ENCODE measurements at regions not wholly inside any gene's neighbourhood (a gene's known extent, or its start where the extent isn't known, plus 50 kb on each side); places are given as distances from the start of the nearest gene placed in this dataset.

DNA sequence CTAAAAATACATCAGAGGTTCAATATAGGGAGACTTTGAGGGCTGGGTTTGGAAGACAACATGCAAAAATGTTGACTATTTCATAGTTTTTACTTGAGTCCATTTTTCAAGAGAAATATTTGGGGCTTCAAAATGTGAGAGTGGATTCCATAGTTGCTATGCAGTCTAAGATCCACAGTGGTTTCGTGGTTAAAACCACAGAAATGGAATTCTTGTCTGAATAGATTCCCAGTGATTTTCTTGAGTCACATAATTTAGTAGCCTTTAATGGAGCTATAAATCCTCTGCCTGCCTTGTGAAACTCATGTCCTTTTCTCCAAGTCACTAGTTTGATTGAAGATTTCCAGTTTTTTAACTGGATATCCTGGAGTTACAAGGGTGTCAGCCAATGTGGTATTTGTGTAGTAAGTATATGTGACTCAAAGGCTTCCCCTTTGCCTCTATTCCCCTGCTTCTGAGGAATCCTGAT lies 94.7 kb upstream of the RBMS3 start:
- TF ChIP-seq MYC (IDR thresholded peaks at IDR 0.05; ENCODE audit: low read depth, low read length) = no peak
- no peak for TF ChIP-seq POLR2A (IDR thresholded peaks at IDR 0.05; ENCODE audit: extremely low read depth, insufficient read length)
- TF ChIP-seq, protein P1, sequence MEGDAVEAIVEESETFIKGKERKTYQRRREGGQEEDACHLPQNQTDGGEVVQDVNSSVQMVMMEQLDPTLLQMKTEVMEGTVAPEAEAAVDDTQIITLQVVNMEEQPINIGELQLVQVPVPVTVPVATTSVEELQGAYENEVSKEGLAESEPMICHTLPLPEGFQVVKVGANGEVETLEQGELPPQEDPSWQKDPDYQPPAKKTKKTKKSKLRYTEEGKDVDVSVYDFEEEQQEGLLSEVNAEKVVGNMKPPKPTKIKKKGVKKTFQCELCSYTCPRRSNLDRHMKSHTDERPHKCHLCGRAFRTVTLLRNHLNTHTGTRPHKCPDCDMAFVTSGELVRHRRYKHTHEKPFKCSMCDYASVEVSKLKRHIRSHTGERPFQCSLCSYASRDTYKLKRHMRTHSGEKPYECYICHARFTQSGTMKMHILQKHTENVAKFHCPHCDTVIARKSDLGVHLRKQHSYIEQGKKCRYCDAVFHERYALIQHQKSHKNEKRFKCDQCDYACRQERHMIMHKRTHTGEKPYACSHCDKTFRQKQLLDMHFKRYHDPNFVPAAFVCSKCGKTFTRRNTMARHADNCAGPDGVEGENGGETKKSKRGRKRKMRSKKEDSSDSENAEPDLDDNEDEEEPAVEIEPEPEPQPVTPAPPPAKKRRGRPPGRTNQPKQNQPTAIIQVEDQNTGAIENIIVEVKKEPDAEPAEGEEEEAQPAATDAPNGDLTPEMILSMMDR (IDR thresholded peaks at IDR 0.05; ENCODE audit: low read depth, low read length) = no peak
- TF ChIP-seq, protein P2, sequence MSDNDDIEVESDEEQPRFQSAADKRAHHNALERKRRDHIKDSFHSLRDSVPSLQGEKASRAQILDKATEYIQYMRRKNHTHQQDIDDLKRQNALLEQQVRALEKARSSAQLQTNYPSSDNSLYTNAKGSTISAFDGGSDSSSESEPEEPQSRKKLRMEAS (IDR thresholded peaks at IDR 0.05; ENCODE audit: low read depth, low read length) = no peak
- no peak overlapping the region for H3K4me3 ChIP-seq (ENCODE audit: low read depth, low read length)
- DNase-seq (ENCODE audit: low read depth) = no peak

DNA sequence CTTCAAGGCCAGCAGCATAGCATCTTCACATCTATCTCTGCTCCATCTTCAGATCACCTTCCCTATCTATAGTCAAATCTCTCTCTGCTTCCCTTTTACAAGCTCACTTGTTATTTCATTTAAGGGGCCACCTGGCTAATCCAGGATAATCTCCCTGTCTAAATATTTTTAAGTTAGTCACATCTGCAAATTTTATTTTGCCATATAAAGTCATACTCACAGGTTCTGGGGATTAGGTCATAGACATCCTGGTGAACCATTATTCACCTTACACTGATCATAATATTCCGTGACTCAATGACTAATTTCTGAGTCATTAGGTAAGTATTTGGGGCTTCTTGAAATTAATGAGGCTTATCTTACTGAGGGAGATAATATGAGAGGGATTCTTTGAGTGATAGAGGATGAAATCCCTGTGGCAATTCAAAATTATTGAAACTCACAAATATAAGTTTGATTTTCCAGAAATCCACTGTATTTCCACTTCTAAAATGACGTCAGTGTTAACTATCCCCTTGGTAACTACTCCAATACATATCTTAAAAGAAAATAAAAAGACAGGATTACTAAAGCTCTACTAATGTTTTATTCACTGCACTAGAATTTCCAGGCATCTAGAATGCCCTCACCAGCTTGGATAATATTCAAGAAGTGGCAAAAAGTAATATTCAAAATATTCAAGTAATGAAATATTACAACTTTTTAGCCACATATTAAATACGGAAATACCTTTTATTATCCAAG lies 93.7 kb upstream of the RBMS3 start:
- H3K4me3 ChIP-seq (ENCODE audit: low read depth, low read length) = no peak overlapping the region
- no peak for DNase-seq (ENCODE audit: low read depth)
- TF ChIP-seq, protein P2 (IDR thresholded peaks at IDR 0.05; ENCODE audit: low read depth, low read length) = no peak
- TF ChIP-seq MYC (IDR thresholded peaks at IDR 0.05; ENCODE audit: low read depth, low read length) (no peak), POLR2A (IDR thresholded peaks at IDR 0.05; ENCODE audit: extremely low read depth, insufficient read length) (no peak)
- TF ChIP-seq, protein P1 (IDR thresholded peaks at IDR 0.05; ENCODE audit: low read depth, low read length) = no peak

DNA sequence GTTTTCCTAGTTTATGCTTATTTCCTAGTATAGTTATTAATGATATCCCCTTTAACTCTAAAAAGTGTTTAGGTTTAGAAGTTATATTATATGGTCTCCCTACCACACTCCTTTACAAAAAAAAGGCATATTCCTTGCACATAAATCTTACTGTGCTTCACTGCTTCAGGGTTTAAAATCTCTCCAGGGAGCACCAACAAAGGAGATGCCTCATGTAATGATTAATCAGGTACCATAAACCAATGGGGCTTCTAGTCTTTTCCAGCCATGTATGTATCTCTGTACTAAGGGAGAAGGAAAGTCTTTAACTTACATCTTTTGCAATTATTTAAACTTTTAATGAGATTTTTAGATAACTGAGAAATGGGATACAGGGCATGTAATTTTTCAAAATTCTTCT lies 91.5 kb upstream of the RBMS3 start:
- TF ChIP-seq, protein P1 (IDR thresholded peaks at IDR 0.05; ENCODE audit: low read depth, low read length) = no peak
- TF ChIP-seq POLR2A (IDR thresholded peaks at IDR 0.05; ENCODE audit: extremely low read depth, insufficient read length) (no peak), MYC (IDR thresholded peaks at IDR 0.05; ENCODE audit: low read depth, low read length) (no peak)
- TF ChIP-seq, protein P2 (IDR thresholded peaks at IDR 0.05; ENCODE audit: low read depth, low read length) = no peak
- H3K4me3 ChIP-seq (ENCODE audit: low read depth, low read length) = no peak overlapping the region

DNA sequence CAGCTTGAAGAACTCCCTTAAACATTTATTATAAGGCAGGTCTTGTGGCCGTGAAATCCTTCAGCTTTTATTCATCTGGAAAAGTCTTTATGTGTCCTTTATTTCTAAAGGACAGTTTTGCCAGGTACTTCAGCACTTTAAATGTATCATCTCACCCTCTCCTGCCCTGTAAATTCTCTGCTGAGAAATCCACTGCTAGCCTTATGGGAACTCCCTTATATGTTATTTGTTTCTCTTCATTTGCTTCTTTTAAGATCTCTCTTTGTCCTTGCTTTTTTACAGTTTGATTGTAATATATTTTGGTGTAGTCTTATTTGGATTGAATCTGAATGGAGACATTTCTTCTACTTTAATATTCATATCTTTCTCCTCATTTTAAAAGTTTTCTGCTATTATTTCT lies 86.7 kb upstream of the RBMS3 start:
- TF ChIP-seq MYC (IDR thresholded peaks at IDR 0.05; ENCODE audit: low read depth, low read length) (no peak), POLR2A (IDR thresholded peaks at IDR 0.05; ENCODE audit: extremely low read depth, insufficient read length) (no peak)
- TF ChIP-seq, protein P2 (IDR thresholded peaks at IDR 0.05; ENCODE audit: low read depth, low read length) = no peak
- TF ChIP-seq, protein P1 (IDR thresholded peaks at IDR 0.05; ENCODE audit: low read depth, low read length) = no peak
- H3K4me3 ChIP-seq (ENCODE audit: low read depth, low read length) = no peak overlapping the region
- no peak for DNase-seq (ENCODE audit: low read depth)

More for the DNA sequence above, 91.5 kb upstream of the RBMS3 start:
- DNase-seq (ENCODE audit: low read depth) = no peak

DNA sequence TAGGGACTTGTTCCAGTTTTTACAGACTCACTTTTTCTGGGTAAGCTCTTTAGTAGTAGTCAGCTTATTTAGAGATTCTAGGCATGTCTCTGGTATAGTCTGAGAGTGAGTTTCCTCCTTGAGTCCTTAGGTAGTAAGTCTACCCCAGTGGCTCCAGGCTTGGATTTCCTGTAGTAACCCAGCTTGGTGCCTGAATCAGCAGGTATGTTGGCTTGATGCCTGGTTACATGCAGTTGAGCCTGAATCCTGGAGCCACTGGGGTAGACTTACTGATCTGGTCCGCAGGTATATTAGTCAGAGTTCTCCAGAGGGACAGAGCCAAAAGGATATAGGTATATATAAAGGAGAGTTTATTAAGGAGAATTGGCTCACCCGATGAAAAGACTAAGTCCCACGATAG lies 85.8 kb upstream of the RBMS3 start:
- H3K4me3 ChIP-seq (ENCODE audit: low read depth, low read length) = no peak overlapping the region
- DNase-seq (ENCODE audit: low read depth) = no peak
- no peak for TF ChIP-seq POLR2A (IDR thresholded peaks at IDR 0.05; ENCODE audit: extremely low read depth, insufficient read length)
- TF ChIP-seq, protein P1 (IDR thresholded peaks at IDR 0.05; ENCODE audit: low read depth, low read length) = no peak
- TF ChIP-seq, protein P2 (IDR thresholded peaks at IDR 0.05; ENCODE audit: low read depth, low read length) = no peak
- TF ChIP-seq MYC (IDR thresholded peaks at IDR 0.05; ENCODE audit: low read depth, low read length) = no peak
